Lung (tissue), 11 donors: ENCODE measurements at regions not wholly inside any gene's neighbourhood (a gene's known extent, or its start where the extent isn't known, plus 50 kb on each side); places are given as distances from the start of the nearest gene placed in this dataset.

Experiments
- ATAC-seq: fragments of 200-7000 bp; cut with Tn5 transposase; one replicate; pipeline ENCODE4 v1.9.1; 2020; ENCODE audit warnings: moderate number of reproducible peaks; ENCODE audit not compliant: insufficient read depth, low FRiP score
- DNase-seq, 3 donors: peaks; one replicate each; pipeline ENCODE4 v3.0.0-alpha.2; 2013 to 2017
- H3K27ac ChIP-seq, 2 donors: one replicate each; pipeline ENCODE4 v1.5.1; 2013; ENCODE audit warnings: mild to moderate bottlenecking in 2 of 2, moderate library complexity in 2 of 2, control low read depth in 1 of 2, inconsistent platforms in 1 of 2, low read depth in 1 of 2, low read length in 1 of 2
- H3K27me3 ChIP-seq, 3 donors: one replicate each; pipeline ENCODE4 v1.5.1; 2013; ENCODE audit warnings: low read length in 2 of 3; ENCODE audit not compliant: control insufficient read depth in 3 of 3, insufficient read depth in 3 of 3
- H3K36me3 ChIP-seq, 4 donors: one replicate each; pipeline ENCODE4 v1.5.1; 2013; ENCODE audit warnings: low read length in 4 of 4, mild to moderate bottlenecking in 1 of 4, moderate library complexity in 1 of 4; ENCODE audit not compliant: control insufficient read depth in 4 of 4, insufficient read depth in 4 of 4
- H3K4me1 ChIP-seq, 5 donors: one replicate each; pipeline ENCODE4 v1.5.1; 2013; ENCODE audit warnings: low read length in 5 of 5, mild to moderate bottlenecking in 2 of 5, moderate library complexity in 1 of 5; ENCODE audit not compliant: control insufficient read depth in 5 of 5, insufficient read depth in 5 of 5
- H3K4me3 ChIP-seq: one replicate; pipeline ENCODE4 v1.5.1; 2013; ENCODE audit warnings: mild to moderate bottlenecking, control low read depth, moderate library complexity
- H3K9ac ChIP-seq, 2 donors: one replicate each; pipeline ENCODE4 v1.5.1; 2013; ENCODE audit warnings: low read length in 2 of 2, control low read depth in 1 of 2; ENCODE audit not compliant: insufficient read depth in 1 of 2
- H3K9me3 ChIP-seq, 4 donors: one replicate each; pipeline ENCODE4 v1.5.1; 2013; ENCODE audit warnings: low read length in 3 of 4, mild to moderate bottlenecking in 1 of 4, moderate library complexity in 1 of 4; ENCODE audit not compliant: control insufficient read depth in 4 of 4, insufficient read depth in 3 of 4
- WGBS, 2 donors: extraction: QIAGEN DNeasy Blood & Tissue Kit; methylation state at CpG; one replicate each; pipeline ENCODE4 v1.1.7; 2013; 5-methylcytosine and 5-hydroxymethylcytosine counted together
- TF ChIP-seq, protein P1 (sequence below): IDR thresholded peaks from 2 replicates; pipeline ENCODE4 v1.5.1; 2012; ENCODE audit warnings: mild to moderate bottlenecking; ENCODE audit errors: control extremely low read depth, extremely low read depth
- donor health status: control.
- donor health status: control.
- donor health status: Bipolar disorder and iron deficiency.
- donor health status: healthy.
- donor health status: DM: yes; HTN: yes; CAD: no.

DNA sequence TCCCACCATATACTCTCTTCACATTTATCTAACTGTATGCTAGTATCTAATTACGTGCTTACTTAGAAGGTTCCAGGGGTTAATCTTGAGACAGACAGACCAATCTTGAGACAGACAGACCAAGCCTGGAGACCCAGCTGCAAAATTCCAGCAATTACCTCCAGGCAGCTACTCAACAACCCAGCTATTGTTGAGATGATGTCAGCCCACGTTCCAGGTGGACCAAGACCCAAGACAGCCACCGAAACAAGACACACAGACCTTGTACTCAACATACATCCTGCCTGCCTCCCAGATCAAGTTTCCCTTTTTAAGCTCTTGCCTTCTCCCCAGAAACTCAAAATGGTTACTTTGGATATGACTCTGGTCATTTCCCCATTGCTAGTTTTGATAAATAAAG is 64.9 kb upstream of the VASH1 start:
- no peak overlapping the region for H3K27ac ChIP-seq
- ATAC-seq: no peak
- H3K4me3 ChIP-seq: no peak overlapping the region
- H3K36me3 ChIP-seq: no peaks in the 10 kb centered on the region
- no peak for DNase-seq
- TF ChIP-seq, protein P1, sequence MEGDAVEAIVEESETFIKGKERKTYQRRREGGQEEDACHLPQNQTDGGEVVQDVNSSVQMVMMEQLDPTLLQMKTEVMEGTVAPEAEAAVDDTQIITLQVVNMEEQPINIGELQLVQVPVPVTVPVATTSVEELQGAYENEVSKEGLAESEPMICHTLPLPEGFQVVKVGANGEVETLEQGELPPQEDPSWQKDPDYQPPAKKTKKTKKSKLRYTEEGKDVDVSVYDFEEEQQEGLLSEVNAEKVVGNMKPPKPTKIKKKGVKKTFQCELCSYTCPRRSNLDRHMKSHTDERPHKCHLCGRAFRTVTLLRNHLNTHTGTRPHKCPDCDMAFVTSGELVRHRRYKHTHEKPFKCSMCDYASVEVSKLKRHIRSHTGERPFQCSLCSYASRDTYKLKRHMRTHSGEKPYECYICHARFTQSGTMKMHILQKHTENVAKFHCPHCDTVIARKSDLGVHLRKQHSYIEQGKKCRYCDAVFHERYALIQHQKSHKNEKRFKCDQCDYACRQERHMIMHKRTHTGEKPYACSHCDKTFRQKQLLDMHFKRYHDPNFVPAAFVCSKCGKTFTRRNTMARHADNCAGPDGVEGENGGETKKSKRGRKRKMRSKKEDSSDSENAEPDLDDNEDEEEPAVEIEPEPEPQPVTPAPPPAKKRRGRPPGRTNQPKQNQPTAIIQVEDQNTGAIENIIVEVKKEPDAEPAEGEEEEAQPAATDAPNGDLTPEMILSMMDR: no peak
- no peaks in the 10 kb centered on the region for H3K9me3 ChIP-seq
- H3K9ac ChIP-seq: no peak overlapping the region
- H3K4me1 ChIP-seq: no peaks in the 10 kb centered on the region
- H3K27me3 ChIP-seq: no peaks in the 10 kb centered on the region
- WGBS, 2 donors: 91% methylated on average over 3 of the region's 3 CpGs

DNA sequence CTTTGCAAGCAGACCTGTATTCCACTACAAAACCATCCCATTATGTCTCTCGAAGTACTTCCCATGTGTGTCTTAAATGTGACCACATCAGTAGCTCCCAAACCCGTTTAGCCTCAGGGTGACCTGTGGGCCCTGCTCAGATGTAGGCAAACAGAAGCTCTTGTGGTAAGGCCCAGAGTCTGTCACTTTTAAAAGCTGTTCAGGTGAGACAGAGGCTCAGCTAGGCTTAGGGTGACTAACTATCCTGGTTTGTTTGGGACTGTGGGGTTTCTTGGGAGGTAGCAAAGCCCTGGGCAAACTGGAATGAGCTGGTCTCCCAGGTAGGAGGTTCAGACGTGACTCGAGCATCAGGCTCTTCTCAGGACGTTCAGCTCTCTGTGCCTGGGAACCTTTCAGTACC is 64.5 kb upstream of the VASH1 start:
- H3K9ac ChIP-seq: no peak overlapping the region
- no peak overlapping the region for H3K27ac ChIP-seq
- H3K27me3 ChIP-seq: no peaks in the 10 kb centered on the region
- WGBS, 2 donors: 80 to 89% methylated on average over 5 of the region's 5 CpGs
- TF ChIP-seq, protein P1: no peak
- ATAC-seq (no peak), DNase-seq (no peak)
- no peaks in the 10 kb centered on the region for H3K4me1 ChIP-seq
- no peak overlapping the region for H3K4me3 ChIP-seq
- no peaks in the 10 kb centered on the region for H3K9me3 ChIP-seq
- no peaks in the 10 kb centered on the region for H3K36me3 ChIP-seq

DNA sequence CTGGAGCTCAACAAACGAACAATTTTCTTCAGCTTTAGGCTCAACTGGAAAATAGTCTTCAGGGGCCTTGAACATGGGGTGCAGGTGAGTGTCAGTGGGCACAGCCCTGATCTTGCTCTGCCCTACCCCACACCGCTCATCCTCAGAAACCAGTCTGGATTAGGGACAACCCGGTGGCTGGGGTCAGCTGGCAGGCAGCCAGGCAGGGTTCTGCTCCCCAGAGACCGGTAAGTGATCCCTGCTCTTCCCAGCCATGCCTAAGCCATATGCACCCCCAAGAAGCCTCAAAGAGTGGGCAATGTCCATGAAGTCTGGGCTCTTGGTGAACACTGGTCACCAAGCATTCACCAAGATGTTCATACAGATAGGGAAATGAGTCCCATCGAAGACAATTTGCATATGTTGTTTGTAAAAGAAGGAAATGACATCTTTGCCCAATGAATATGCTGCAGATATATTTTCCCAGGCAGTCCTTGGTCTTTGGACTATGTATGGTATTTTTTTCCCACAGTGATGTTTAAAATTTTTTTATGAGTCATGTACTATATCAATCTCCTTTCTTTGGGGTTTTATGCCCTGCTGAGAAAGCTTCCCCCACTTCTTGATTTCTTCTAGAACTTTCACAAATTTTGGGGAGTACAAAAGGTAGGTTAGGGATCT is 63.9 kb upstream of the VASH1 start:
- Histone ChIP-seq H3K4me3 (no peak overlapping the region), H3K27ac (no peak overlapping the region), H3K36me3 (no peaks in the 10 kb centered on the region), H3K9me3 (no peaks in the 10 kb centered on the region), H3K9ac (no peak overlapping the region), H3K4me1 (no peaks in the 10 kb centered on the region), H3K27me3 (no peaks in the 10 kb centered on the region)
- 64 to 83% methylated on average over 5 of the region's 5 CpGs for WGBS, 2 donors
- TF ChIP-seq, protein P1: no peak
- ATAC-seq (no peak), DNase-seq (no peak)

DNA sequence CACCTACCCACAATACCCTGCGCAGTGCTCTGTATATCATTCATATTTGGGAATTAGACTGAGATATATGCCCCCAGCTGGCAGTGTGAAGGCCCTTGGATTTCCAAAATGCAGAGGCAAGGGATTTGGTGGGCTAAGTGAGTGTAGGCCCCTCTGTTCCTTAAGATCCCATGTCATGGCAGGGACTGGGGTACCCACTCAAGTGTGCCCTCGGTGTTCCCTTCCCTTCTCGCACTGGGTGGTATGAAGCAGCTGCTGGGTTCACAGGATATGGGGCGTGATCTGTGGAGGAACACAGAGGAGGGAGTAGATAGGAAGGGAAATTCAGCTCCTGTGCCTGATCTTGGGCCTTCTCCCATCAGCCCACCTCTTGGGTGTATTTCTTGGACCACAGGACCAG is 63.1 kb upstream of the VASH1 start:
- no peak overlapping the region for H3K9ac ChIP-seq
- no peaks in the 10 kb centered on the region for H3K9me3 ChIP-seq
- 98% methylated on average over 4 of the region's 4 CpGs for WGBS, 2 donors
- DNase-seq (no peak), ATAC-seq (no peak)
- TF ChIP-seq, protein P1: no peak
- no peak overlapping the region for H3K27ac ChIP-seq
- H3K27me3 ChIP-seq: no peaks in the 10 kb centered on the region
- H3K4me1 ChIP-seq: no peaks in the 10 kb centered on the region
- no peak overlapping the region for H3K4me3 ChIP-seq
- no peaks in the 10 kb centered on the region for H3K36me3 ChIP-seq
